ENCODE measurements at regions not wholly inside any gene's neighbourhood (a gene's known extent, or its start where the extent isn't known, plus 50 kb on each side); places are given as distances from the start of the nearest gene placed in this dataset.

DNA sequence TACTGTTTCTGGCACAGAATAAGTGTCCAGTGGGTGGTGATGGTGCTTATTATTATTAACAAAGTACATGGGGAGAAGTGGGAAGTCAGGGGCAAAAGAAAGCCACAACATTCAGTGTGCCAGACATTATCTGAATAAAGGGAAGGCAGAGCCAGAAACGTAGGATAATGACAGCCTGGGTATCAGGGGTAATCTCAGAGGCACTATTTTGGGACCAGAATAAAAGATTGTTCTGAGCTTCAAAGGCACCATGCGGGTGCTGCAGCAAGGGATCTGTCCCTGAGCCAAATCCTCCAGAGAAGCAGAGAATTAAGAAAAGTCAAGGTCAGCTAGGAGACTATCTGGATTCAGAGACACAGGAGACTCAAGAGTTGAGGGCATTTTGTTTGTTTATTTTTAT is 328.8 kb upstream of the GATB start:
- TF ChIP-seq, protein P1, sequence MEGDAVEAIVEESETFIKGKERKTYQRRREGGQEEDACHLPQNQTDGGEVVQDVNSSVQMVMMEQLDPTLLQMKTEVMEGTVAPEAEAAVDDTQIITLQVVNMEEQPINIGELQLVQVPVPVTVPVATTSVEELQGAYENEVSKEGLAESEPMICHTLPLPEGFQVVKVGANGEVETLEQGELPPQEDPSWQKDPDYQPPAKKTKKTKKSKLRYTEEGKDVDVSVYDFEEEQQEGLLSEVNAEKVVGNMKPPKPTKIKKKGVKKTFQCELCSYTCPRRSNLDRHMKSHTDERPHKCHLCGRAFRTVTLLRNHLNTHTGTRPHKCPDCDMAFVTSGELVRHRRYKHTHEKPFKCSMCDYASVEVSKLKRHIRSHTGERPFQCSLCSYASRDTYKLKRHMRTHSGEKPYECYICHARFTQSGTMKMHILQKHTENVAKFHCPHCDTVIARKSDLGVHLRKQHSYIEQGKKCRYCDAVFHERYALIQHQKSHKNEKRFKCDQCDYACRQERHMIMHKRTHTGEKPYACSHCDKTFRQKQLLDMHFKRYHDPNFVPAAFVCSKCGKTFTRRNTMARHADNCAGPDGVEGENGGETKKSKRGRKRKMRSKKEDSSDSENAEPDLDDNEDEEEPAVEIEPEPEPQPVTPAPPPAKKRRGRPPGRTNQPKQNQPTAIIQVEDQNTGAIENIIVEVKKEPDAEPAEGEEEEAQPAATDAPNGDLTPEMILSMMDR (IDR thresholded peaks at IDR 0.05; ENCODE audit: low read depth, low read length): no peak
- TF ChIP-seq POLR2A (IDR thresholded peaks at IDR 0.05; ENCODE audit: extremely low read depth, insufficient read length) (no peak), MYC (IDR thresholded peaks at IDR 0.05; ENCODE audit: low read depth, low read length) (no peak)
- TF ChIP-seq, protein P2, sequence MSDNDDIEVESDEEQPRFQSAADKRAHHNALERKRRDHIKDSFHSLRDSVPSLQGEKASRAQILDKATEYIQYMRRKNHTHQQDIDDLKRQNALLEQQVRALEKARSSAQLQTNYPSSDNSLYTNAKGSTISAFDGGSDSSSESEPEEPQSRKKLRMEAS (IDR thresholded peaks at IDR 0.05; ENCODE audit: low read depth, low read length): no peak

Measured in NB4 (cell line).